PC-3 (cell line): ENCODE measurements at regions not wholly inside any gene's neighbourhood (a gene's known extent, or its start where the extent isn't known, plus 50 kb on each side); places are given as distances from the start of the nearest gene placed in this dataset.

Source experiments
- EZH2 ChIP-seq: fragments of 300-600 bp; sonication (generic); IDR thresholded peaks from one replicate; pipeline ENCODE4 v1.6.1; 2017; ENCODE audit warnings: antibody characterized with exemption, mild to moderate bottlenecking, low read length; ENCODE audit not compliant: unreplicated experiment
- TF ChIP-seq, protein P1 (sequence below): fragments of 300-600 bp; sonication (generic); conservative IDR thresholded peaks from 2 replicates; pipeline ENCODE4 v1.5.1; 2017; ENCODE audit warnings: antibody characterized with exemption, low read depth, mild to moderate bottlenecking, low read length

DNA sequence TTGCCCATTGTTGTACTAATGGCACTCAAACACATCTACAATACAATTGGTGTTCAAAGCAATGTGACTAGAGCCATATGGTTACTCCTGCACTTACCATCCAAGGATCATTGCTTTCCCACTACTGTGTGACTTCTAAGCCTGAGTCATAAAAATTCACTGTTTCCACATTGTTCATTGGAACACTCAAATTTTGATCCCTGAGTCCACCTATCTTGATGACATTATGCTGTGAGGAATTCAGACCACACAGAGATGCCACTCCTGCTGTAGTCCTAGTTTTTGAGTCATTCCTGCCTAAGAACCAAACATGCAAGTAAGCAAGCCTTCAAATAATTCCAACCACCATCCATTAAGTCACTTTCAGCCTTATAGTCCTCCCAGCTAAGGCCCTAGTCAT is 176.2 kb downstream of the EFHB start:
- TF ChIP-seq, protein P1, sequence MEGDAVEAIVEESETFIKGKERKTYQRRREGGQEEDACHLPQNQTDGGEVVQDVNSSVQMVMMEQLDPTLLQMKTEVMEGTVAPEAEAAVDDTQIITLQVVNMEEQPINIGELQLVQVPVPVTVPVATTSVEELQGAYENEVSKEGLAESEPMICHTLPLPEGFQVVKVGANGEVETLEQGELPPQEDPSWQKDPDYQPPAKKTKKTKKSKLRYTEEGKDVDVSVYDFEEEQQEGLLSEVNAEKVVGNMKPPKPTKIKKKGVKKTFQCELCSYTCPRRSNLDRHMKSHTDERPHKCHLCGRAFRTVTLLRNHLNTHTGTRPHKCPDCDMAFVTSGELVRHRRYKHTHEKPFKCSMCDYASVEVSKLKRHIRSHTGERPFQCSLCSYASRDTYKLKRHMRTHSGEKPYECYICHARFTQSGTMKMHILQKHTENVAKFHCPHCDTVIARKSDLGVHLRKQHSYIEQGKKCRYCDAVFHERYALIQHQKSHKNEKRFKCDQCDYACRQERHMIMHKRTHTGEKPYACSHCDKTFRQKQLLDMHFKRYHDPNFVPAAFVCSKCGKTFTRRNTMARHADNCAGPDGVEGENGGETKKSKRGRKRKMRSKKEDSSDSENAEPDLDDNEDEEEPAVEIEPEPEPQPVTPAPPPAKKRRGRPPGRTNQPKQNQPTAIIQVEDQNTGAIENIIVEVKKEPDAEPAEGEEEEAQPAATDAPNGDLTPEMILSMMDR = no peak
- TF ChIP-seq EZH2 = no peak
